NCI-H510A treated with DMSO at 0.1 percent for 48 hours (cell line): ENCODE measurements at regions not wholly inside any gene's neighbourhood (a gene's known extent, or its start where the extent isn't known, plus 50 kb on each side); places are given as distances from the start of the nearest gene placed in this dataset.
"Not testable (repeated sequence)": the region's sequence is repeated elsewhere in the genome, so short reads cannot be mapped to it uniquely, and the experiment has no call there.

ENCODE experiments used
- DNase-seq: peaks from one replicate; lab custom pipeline; 2025; lab: John Stamatoyannopoulos, UW

DNA sequence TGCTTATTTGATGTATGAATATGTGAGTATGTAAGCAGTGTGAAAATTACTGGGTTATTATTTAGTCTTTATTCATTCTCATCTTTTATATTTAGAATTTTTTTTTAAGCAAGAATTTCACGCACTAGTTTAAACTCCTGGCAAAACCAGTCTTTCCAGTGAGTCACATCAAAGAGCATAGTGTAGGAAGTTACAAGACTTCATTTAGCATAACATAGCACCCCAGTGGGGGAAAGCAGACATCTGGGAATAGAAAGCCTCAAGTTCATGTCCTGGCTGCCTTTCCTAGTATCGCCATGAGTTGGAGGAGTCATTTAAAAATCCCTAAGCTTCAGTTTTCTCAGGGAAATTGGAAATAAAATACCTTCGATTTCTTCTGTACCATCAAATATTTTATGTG is 408.3 kb downstream of the NUP35 start:
- DNase-seq: no peak

DNA sequence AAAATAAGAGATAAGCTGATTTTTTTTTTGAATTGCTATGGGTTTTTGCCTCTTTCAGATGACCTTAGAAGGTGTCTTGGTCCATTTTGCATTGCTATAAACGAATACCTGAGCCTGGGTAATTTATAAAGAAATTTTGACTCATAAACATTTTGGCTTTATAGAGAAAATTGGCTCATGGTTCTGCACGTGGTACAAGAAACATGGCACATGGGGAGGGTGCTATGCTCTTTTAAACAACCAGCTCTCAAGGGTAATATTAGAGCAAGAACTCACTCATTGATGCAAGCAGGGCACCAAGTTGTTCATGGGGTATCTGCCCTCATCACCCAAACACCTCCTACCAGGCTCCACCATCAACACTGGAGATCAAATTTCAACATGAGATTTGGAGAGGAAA is 408.8 kb downstream of the NUP35 start:
- DNase-seq: no peak

DNA sequence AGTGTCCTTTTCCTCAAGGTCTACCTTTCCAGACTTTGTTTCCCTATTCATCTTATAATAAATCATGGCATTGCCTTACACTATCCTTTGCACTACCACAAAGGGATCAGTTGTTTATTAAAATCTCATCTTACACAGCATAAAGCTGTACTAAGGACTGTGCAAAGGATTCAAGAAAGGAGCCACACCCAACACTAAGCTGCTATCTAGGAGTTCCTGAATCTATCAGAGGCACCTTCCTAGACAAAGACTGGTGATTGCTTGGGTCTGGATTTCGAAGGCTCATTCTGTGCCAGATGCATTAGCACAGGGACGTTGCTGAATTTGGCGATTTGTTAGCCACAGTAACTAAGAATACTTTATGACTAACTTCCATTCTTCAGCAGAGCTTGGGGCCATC is 412.0 kb downstream of the NUP35 start:
- no peak for DNase-seq

DNA sequence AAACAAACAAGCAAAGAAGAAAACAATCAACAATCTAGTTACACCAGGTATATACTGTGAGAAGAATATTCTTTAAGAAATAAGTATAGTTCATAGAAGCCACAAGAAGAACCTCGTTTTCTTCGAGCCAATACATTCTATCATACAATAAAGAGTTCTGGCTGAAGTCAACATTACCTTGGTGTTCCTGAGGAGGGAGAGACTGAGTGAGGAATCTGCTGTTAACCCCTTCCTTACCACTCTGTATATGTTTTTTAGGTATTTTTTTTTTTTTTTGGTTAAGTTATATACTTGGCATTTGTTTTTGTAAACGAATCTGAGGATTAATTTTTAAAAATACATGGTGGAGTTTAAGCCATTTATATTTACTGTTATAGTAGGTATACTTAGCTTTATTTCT is 412.5 kb downstream of the NUP35 start:
- no peak for DNase-seq

DNA sequence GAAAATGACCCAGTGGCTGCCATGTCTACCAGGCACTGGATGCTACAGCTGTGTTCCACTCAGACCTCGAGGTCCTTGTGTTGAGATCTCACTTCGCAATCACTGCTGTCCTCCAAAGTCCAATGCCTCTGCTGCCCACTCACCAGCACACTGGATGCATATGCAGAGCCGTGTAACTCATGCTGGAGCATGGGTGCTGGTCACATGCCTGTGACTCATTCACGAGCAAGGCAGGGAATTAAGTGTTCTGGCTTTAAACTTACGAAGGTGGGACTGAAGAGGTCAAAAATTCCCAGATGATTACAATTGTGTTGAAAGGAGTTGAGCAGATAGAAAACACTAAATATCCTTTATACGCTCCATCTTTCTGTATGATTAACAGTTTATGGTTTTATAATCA is 417.5 kb downstream of the NUP35 start:
- no peak for DNase-seq

DNA sequence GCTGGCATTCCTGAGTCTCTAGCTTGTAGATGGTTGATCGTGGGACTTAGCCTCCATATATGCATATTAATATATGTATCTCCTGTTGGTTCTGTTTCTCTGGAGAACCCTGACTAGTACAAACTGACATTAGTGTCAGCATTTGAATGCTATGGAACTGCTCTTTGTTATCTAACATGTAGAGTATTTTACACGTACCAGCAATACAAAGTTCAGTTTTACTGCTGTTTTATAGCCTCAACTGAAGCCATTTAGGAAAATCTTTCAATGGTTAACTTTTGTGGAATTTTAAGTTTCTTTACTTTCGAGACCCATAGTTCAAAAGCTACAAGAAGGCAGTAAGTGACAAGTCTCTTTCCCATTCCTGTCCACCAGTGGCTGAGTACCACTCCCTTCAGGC is 418.4 kb downstream of the NUP35 start:
- no peak for DNase-seq

DNA sequence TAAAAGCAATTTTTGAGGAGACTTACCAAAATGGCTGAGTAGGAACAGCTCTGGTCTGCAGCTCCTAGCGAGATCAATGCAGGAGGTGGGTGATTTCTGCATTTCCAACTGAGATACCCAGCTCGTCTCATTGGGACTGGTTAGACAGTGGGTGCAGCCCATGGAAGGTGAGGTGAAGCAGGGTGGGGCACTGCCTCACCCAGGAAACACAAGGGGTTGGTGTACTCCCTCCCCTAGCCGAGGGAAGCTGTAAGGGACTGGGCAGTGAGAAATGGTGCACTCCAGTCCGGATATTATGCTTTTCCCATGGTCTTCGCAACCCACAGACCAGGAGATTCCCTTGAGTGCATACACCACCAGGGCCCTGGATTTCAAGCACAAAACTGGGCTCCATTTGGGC is 419.0 kb downstream of the NUP35 start:
- DNase-seq: no peak

DNA sequence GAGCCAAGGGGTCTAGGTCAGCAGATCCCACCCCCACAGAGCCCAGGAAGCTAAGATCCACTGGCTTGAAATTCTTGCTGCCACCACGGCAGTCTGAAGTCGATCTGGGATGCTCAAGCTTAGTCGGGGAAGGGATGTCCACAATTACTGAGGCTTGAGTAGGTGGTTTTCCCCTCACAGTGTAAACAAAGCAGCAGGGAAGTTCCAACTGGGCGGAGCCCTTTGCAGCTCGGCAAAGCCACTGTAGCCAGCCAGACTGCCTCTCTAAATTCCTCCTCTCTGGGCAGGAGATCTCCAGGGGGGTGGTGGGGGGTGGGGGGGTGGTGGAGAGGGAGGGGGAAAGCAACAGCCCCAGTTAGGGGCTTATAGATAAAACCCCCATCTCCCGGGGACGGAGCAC is 419.5 kb downstream of the NUP35 start:
- DNase-seq: peak; percentile 18

DNA sequence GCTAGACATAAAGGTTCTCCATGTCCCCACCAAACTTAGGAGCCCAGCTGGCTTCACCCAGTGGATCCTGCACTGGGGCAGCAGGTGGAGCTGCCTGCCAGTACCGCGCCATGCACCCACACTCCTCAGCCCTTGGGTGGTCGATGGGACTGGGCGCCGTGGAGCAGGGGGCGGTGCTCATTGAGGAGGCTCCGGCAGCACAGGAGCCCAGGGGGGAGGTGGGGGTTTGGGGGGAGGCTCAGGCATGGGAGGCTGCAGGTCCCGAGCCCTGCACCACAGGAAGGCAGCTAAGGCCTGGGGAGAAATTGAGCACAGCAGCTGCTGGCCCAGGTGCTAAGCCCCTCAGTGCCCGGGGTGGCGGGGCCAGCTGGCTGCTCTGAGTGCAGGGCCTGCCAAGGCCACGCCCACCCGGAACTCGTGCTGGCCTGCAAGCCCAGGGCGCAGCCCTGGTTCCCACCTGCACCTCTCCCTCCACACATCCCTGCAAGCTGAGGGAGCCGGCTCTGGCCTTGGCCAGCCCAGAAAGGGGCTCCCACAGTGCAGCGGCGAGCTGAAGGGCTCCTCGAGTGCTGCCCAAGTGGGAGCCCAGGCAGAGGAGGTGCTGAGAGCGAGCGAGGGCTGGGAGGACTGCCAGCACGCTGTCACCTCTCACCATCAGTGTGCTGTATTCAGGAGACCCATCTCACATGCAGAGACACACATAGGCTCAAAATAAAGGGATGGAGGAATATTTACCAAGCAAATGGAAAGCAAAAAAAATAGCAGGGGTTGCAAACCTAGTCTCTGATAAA is 422.5 kb downstream of the NUP35 start:
- not testable (repeated sequence) for DNase-seq

DNA sequence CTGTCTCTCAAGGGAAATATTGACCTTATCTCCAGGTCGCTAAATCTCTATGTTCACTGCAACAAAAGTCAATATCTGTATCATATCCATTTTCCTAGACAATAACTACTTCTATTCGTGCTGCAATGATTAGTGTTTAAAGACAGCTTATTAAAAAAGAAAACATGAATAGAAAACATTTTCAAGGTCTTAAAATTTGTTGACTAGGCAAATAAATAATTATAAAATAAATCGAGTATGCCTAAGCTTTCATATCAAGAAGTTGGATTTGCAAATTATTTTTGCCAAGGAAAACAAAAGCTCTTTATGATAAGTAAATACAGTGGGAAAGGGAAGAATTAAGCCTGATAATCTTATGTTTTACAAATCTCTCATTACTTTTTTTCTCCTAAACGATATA is 428.5 kb downstream of the NUP35 start:
- DNase-seq: no peak

DNA sequence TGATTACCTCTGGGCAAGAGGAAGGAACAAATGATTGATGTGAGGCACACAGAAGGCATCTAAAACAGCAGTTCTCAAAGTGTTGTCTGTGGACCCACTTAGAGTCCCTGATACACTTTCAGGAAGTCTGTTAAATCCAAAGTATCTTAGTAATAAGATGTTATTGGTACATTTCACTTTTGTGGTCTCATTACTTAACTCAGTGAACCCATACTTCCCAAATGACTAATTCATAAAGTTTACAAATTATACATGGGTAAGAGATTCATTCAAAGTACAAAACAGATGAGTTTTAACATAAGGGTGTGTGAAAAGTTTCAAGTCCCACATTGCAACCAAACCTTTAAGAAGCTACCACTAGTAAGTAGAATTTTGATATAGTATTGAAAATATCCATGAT is 440.5 kb downstream of the NUP35 start:
- DNase-seq: no peak

DNA sequence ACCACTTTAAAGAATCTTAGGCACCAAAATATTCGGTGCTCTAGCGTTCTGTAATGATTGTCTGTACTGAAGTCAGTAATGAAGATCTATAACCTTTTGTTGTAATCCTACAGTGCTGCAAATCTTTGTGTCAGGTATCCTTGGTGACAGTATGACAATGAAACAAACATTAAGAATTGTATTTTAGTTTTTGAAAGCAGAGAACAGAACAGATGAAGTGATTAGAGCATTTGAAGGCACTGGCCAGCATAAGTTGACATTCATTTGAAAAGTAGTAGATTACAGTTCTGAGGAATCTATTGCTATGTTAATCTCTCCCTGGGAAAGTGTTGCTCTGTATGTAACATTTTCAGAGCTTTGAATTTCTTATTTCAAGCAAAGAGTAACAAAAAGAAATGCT is 451.2 kb downstream of the NUP35 start:
- DNase-seq: no peak

DNA sequence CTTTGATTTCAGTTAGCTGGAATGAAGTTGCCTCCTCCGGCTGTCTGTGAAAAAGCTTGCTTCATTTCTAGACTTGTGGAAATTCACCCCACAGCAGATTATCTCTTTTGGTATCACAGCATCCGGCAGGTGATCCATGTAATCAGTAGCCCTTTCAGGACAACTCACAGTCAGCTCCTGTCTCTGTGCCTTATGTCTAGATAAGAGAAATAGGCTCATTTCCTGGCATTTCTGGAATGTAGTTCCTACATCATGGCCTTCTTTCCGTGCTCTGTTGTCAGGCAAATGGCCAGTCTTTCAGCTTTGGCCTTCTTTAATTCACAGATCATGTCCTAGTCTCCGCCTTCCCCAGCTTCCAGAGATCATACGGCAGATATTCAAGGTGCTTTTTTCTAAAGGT is 455.4 kb downstream of the NUP35 start:
- DNase-seq: no peak

DNA sequence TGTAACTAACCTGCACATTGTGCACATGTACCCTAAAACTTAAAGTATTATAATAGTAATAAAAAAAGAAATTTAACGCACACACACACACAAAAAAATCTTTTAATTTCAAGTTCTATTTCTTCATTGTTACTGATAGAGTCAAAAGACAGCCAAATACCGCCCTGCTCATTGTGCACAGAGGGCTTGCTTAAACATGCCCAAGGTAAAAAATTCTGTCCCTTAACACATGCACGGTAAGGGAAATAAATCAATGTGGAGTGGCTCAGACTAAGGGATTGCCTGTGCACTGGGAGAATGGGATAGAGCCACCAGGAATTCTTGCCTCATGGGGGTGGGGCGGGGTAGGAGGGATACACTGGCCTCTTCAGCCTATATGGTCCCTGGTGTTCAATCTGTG is 468.0 kb downstream of the NUP35 start:
- no peak for DNase-seq

DNA sequence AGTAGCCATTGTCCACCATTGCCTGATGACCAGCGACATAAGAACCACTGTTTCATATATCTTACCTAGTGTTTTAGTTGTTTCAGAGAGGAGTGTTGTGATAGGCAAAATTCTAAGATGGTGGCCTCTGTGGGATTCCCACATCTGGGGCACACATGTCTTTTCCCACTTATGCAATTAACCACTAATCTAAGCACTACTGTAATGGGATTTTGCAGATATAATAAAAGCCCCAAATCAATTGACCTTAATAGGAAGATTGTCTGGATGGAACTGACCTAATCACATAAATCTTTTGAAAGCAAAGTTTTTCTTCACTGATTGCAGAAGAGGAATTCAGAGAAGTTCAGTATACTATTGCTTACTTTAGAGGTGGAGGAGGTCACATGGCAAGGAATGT is 469.9 kb downstream of the NUP35 start:
- DNase-seq: no peak

DNA sequence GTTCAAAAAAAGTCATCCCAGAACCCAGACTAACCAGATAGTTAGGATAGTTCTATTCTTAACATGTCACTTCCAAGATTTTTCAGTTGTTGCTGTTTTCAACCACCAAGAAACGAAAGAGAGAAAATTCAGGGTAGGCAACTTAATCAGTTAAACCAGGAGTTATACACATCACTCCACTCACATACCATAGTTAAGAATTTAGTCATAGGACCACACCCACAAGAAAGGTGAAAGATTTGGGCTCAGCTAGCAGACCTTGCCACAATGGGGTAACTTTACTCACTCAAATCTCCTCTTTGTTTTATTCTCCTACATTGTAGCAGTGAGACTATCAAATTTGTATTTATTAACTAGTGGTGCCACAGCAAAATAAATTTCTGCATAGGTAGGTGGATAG is 473.6 kb downstream of the NUP35 start:
- DNase-seq: no peak

DNA sequence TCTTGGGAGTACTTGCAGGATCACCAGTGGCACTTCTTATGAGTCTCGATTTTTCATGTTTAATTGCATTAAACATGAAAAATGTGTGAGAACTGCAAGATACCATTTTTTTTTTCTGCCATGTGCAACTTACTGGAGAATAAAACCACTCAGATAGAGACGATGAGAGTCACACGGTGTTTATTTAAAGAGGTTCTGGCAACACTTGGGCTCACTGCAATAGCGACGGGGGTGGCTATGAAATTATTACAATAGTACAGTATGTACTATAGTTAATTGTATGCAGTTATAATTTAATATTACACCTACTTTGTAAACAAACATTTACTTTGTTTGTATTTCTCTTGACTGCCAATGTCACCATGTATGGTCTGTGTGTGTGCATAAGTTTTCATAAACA is 479.8 kb downstream of the NUP35 start:
- peak; percentile 26 for DNase-seq

DNA sequence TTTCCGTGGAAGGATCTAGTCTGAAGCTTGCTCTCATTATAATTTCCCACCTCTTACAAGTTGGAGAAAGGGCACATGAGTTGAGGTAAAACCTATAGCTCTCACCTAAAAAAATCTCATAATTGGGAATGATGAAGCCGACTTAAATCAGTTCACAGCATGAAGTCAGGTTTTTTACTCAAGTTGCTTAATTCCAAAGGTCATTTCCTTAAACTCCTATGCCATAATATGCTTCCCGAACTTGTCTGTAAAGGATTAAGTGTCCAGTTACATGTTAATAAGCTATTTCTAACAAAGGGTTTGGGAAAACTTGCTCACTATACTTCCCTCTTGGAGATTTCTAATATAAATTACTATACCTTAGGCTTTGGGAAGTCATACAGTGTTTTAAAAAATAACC is 481.2 kb downstream of the NUP35 start:
- no peak for DNase-seq

DNA sequence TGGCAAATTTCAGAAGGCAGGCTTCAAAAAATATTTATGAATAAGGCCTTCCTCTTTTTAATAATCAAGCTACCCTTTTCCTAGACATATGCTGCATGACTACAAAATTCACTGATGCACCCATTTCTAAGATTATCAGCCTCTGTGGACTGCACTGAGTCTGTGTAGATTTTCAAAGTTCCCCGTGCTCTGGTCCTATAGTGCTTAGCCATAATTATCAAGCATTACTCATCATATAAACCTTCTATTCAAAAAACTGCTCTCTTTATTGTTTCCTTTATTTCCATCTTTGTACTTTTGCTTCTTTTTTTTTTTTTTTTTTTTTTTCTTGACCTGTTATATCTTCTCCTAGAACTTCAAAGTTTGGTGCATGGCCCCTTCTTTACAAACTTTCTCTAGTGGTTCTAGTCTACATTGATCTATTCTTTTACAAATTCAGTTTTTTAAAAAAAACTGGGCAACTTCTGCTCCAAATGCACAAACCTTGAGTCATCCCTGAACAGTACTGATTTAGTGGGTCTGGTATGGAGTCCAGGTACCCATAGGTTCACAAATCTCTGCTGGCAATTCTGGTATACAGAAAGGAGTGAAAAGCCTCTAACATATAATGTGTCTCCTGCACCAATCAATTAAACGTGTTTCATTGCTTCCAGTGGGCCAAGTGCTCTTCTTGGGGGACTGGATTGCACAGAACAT is 481.9 kb downstream of the NUP35 start:
- no peak for DNase-seq

DNA sequence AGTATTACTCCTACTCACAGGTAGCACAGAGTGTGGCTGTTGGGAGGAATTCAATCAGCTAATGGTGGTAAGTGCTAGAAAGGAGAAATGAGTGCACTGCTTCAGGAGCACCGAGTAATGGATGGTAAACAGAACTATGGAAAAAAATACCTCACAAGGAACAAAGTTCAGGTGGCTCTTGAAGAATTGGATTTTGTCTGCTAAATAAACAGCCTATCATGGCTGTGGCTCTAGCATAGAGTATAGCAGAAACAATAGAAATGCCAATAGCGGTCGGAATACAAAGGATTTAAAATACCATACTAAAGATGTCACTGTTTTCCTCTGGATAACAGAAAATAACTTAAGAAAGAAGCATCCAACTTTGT is 482.5 kb downstream of the NUP35 start:
- no peak for DNase-seq

DNA sequence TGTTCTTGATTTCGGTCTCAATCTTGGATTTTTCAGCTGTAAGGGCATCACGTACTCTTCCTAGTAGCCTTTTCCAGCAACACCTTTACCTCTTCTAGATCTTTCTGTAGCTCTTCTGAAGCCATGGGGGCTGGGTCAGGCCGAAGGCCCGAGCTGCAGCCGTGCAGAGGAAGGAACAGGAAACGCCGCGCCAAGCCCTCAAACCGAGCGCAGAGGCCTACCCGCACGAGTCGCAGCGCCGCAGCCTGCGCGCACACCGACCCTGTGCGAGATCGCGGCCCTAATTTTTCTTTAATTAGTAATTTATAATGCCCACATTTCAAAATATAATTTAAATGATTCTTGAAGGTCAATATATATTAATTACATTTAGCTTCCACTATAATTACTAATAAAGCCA is 483.8 kb downstream of the NUP35 start:
- DNase-seq: no peak

DNA sequence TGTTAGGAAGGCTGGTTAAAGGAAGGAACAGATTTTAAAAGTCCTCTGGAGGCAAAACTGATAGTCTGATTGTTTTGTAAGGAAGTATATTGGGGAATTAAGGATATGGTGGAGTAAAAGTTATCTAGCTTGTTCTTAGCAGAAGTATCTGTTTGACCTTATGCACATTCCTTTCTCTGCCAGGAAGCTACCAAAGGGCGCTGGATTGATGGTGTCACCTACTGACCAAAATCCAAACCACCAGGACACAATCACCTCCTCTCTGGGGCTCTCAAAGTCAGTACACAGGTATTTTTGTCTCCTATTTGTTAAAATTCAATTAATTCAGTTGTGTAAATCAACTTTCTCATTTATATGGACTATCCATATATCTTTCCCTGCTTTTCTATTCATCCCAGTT is 484.5 kb downstream of the NUP35 start:
- DNase-seq: no peak

DNA sequence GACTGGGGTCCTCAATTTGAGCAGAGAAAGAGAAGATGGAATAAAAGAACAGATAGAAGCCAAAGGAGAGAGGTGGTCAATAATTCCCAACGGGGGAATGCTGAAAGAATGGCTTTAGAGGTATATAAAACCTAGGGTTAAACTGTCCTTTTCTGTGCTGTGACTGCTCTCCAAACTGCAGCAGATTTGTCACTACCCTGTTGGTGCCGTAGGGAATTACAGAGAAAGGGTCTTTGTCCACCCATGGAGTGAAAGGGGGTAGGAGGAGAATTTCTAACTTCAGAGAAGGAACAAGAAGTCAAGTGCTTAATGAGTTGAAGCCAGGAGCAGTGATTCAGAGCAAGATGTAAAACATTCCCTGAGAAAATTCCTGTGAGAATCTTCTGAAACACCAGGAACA is 486.5 kb downstream of the NUP35 start:
- no peak for DNase-seq
